GM21423 (cell line): ENCODE measurements at regions not wholly inside any gene's neighbourhood (a gene's known extent, or its start where the extent isn't known, plus 50 kb on each side); places are given as distances from the start of the nearest gene placed in this dataset.

Source experiments
- ATAC-seq: cut with Tn5 transposase; IDR thresholded peaks from one replicate; pipeline ENCODE4 v1.9.1; 2021; ENCODE audit warnings: mild to moderate bottlenecking, moderate library complexity; ENCODE audit not compliant: unreplicated experiment

DNA sequence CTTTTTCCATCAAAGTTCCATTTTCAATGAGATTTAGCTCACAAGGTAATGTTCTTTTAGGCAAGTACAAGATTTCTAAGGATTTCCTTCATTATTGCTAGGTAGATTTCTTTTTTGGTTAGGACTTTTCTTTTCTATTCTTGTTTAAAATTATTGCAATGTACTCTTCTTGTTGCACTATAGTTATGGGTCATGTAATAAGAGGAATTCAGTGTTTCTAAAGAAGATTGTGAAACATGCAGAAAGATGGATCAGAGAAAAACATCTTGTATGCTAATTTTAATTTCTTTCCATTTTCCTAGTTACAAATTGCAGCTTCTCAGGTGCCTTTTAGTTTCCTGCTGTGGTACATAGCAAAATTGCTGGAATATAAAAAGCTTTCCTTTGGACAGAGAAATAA, 56.1 kb downstream of the BTG1 start:
- no peak for ATAC-seq

DNA sequence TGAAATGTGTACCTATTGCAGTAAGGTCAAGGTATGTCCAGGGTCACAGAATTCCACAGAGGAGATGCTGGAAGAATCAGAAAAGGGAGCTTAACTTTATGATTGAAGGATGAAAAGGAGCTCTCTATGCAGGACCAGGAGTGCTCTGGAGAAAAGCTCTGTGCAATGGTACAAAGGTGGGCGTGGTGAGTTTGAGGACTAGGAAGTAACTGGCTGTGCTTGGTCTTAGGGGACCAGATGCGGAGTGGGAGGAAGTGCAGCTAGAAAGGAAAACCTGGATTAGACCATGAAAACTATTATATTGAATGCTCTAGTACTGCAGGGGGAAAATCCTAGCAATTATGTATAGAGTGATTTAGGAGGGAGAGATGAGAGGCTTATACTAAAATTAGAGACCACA, 56.8 kb downstream of the BTG1 start:
- no peak for ATAC-seq

DNA sequence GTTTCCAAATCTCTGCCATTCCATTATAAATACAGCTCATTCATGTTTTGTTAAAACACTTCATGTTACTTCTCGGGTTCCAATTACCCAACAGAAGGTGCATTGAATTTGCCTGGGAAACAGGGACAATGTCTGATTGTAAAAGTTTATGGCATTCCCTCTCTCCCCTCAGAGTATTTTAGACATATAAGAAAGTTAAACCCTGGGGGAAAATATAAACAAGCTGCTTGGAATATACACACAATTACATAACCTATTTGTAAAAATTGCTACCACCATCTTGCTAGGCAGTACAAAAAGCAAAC, 60.0 kb downstream of the BTG1 start:
- ATAC-seq: no peak

DNA sequence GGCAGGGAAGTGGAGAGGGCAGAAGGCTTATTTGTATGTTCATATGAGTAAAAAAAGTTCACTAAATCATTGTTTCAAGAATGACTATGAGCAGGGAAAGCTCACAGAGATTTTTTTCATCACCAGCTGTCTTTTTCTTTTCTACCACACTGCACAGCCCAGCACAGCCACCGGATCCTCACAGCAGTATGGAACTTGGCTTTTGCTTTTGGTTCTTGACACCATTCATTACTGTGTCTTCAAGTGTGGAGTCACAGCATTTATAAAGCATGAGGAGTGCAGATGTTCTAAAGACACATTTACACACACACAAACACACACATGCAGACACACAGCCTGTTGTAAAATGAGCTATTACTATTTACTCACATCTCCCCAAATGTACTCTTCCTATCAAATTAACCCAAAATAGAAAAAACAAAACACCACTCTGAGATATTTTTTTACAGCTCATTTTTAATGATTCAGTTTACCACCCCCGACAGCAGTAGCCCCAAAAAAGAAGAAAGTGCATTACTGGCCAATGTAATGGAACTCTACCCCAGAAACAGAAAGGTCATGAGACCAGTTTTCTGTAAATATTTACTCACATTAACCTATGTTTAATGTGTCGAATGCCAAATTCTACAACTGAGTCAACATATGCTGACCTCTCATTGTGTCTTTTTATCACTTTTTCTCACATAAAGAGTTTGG, 60.5 kb downstream of the BTG1 start:
- peak; percentile 44 for ATAC-seq

DNA sequence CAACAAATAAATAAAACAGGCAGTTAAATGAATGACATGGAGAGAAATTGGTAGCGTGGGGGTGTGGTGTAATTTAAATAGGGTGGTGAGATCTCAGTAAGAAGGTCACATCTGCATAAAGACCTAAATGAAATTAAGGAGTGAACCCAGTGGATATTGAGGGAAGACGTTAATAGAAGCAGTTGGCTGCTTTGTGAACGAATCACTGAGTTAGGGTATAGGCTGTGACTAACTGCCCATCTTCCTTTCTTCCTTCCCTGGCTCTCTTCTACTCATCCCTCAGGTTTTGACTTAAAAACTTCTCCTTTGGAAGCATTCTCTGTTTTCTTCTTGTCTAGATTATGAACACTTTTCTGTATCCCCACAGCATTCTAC, 64.7 kb downstream of the BTG1 start:
- ATAC-seq: no peak

DNA sequence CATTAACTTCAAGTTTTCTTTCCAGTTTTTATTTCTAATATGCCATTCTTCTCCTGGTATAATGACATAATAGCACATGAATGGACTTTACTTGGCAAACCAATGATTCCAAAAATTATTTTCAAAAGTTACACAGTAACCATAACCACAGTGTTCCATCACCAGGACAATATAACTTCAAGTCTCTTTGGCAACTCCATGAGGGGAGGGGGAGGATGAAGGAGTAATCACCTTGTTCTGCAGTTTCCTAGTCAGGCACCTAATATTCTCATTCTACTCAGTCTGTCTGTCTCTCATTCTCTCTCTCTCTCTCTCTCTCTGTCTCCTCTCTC, 66.6 kb downstream of the BTG1 start:
- ATAC-seq: no peak

DNA sequence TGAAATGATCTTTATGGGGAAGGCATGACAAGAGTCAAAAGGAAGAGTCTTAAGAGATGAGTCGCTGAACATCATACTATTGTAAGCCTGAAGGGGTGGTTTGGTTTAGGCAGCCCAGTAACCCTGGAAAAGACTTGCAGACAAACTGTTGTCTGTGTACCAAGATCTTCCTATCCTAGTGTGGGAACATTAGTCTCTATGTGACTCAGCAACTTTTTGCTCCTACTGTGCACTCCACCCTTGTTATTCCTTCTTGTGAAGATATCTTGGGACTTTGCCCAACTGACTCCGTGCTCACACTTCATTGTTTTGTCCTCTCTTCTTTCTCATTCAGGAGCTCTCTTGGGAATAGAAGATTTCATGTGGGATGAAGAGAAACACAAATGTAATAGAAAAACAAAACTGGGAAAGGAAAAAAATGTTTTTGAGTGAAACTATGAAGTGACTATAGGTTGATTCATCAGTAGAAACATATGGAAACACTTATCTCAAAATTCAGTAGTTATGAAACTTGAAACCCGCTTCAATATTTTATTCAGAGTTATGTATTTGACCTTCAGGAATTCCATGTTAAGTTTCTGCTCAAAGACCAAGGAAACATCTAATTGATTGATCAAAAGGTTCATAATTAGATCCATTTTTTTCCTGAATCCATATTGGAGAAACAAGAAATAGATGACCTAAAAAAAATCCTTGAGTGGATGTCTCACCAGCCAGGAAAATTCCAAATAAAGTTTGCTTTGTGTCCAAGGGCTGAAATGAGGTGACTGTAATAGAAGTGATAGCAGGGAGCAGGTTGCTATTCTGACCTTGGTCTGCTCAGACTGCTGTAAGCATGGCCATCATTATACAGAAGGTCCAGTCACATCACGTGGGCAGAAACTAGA, 67.2 kb downstream of the BTG1 start:
- ATAC-seq: no peak

DNA sequence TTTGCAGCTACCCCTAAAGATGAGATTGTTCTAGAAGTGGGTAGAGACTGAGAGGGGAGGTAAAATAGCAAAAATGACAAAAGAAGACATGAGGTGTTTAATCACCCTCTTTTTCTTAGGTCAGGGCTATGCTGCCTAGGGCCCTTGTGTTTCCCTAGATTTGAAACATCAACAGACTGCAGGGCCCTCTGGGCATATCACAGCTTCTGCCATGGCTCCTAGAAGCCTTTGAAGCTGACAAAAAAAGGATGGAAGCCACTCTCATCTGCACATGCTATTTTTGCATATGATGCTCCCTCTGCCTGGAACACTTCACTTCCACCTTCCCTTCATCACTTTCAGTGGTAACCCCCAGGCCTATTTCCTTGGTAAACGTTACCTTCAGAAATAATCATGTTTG, 68.1 kb downstream of the BTG1 start:
- no peak for ATAC-seq

DNA sequence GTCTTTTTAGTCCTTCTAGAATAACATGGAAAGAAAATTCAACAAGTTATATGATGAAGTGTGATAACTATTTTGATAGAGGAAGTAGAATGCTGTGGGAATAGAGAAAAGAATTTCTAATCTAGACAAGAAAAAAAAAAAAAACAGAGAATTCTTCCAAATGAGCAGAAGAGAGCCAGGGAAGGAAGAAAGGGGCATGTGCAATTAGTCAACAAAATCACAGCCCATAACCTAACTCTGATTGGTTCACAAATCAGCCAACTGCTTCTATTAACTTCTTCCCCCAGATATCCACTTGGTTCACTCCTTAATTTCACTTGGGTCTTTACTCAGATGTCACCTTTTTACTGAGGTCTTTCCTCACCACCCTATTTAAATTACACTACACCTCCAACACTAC, 69.5 kb downstream of the BTG1 start:
- ATAC-seq: no peak

DNA sequence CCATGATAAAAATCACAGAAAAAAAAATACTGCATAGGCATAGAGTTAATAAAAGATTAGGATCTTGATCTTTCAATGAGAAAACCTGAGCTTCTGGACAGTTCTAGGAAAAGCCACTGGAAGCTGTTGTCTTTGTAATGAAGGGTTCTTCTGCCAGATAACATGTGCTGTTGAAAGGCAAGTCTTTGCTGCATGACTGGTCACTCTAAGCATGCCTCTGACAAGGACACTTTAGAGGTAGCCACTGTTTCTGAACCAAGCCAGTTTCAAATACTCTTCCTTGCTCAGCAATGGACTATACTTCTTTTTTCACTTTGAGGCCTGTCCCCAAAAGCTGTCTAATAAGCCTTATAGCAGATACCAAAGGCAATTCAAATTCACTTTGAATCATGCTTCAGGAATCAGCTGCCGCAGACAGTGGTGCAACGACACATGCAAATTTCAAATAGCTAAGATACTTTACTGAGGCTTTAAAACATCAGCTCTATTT, 70.2 kb downstream of the BTG1 start:
- no peak for ATAC-seq

DNA sequence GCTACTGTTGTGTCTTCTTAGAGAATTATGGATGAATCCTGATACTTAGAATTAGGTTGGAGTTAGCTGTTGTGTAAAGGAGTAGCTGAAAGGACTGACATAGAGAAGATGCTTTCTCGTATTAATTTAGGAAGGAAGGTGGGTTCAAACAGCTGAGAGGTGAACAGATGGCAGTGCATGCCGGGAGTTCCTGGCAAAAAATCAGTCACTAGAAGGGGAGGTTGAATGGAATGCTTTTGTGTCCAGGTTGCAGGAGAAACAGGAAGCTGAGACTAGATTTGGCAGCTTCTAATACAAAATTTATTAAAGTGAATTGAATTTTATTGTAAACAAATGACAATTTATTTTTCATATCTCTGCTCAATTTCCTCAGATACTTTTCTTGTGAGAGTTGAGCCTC, 70.8 kb downstream of the BTG1 start:
- ATAC-seq: no peak

DNA sequence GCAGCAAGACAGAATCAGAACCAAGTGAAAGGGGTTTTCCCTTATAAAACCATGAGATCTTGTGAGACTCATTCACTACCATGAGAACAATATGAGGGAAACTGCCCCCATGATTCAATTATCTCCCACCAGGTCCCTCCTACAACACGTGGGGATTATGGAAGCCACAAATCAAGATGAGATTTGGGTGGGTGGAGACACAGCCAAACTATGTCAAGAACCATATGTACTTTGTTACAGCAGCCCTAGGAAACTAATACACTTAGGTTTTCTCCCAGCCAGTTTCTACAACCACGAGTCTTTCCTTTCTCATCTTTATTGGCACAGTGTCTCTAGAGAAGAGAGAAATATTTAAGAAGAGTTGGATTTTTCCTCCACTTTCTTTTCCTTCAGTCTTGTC, 72.6 kb downstream of the BTG1 start:
- no peak for ATAC-seq

DNA sequence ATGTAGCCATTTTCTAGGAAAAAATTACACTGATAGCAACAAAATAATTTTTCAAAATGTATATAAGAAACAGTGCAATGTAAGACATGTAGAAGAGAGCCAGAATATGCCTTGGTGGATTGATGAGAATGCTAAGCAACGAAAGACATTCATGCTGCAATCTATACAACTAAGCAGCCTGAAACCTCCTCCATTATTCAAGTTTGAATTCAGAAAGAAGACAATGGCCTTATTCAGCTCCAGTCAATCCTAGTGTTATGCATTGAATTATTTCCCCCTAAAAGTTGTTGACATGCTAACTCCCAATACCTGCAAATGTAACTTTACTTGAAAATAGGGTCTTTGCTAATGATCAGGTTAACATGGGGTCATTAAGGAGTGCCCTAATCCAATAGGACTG, 73.5 kb downstream of the BTG1 start:
- no peak for ATAC-seq

DNA sequence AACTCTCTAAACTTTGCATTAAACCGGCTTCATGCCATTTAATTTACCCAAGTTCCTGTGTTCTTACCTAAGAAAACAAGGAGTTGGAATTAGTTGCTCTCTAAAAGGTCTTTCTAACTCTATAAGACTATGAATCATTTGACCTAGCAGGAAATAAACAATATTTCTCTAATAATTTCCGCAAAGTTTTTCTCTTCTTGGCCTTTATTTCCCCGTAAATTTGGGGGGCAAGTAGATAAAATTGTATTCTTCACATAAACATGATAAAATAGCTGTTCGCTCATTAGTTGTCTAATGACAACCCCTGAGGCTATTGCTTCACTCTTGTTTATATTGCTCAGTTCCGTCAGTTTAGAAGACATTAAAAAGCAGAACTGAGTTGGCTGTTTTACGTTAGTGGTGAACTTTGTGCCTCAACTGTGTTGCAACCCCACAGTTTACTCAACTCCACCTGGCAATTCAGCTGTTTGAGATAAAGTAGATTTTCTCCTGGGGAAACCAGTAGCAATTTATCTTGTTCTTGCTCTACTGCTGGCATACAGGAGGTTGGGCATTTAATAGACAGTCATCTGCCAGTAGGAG, 74.7 kb downstream of the BTG1 start:
- ATAC-seq: no peak

DNA sequence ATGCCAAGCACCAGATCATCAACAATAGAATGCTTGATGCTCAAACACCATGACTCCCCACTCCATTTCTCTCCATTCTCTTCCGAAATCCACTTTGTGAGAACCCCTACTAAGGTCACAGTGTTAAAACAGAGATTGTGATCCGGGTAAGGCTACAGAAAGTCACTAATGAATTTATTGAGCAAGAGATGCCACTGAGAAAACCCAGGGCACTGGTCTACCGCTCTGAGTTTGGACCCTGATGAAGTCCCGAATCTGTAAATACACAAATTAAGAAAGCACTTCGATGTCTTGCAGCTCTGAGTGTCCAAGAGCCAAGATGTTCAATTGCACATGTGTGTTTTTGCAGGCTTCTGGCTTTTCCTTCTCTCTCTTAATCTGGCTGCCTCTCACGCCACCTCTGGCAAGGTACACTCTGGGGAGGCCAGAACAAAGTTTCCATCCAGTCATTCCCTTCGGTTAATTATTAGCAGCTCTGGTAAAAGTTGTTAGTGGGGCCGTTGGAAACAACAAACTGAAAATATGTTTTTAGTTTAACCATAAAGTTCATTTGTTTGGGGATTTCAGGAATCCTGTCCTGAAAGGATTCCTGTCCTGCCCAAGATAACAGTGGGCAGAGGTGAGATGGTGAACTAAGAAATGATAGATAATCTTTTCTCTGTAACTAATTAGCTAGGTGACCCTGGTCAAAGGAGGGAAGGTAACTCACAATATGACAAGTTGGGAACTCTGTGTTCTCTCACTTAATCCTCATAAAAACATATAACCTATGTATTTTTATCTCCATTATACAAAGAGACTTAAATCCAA, 75.4 kb downstream of the BTG1 start:
- peak; percentile 49 for ATAC-seq

DNA sequence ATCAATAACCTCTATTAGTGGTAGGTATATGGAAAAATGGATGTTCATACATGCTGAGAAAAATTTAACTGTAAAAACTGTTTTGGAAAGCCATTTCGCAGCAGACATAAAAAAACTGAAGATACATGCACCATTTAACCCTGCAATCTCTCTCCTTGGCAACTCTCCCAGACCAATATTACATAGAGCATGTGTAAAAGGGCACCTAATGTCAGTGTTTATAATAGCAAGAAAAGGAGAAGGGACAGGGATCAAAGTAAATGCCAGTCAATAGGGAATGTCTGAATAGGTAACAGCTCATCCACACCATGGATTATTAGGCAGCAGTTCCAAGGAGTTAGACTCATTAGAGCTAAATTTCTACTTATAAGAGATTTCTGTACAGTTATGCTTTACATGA, 77.2 kb downstream of the BTG1 start:
- ATAC-seq: no peak

DNA sequence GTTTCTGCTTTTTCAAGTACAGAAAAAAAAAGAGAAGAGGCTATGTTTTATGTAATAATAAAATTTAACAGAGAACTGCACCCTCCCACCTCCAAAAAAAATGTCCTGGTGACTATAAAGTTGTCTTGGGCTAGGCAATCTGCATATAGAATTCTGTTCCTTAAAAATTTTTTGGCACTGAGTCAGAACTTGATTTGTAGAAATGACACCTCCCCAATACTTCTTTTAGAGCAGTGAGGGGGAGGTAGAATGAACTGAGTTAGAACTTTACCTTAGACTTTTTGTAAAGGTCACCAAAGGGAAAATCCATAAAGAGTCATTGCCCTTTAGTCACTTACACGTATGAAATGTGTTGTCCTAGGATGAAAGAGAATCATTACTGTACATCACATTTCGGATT, 80.0 kb downstream of the BTG1 start:
- ATAC-seq: no peak

DNA sequence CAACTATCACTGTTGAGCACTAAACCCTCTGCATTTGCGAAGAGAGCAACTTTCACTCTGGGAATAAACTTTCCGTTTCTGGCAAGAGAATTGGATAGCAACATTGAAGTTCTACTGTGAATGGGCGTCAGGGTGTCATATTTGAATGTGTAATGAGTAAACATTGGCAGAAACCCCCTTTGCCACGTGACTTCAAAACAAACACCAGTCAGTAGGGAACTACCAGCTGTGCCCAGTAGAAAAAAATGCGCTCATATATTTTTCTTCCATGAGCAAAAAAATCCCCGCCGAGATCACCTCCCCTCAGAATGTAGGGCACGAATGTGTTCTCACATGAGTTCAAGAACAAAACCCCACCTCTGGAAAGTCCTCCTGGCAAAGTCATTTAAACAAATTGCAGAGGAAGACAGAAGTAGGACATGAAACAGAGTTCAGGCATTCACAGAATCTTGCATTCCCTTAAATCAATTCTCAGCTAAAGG, 80.6 kb downstream of the BTG1 start:
- ATAC-seq: peak; percentile 67

DNA sequence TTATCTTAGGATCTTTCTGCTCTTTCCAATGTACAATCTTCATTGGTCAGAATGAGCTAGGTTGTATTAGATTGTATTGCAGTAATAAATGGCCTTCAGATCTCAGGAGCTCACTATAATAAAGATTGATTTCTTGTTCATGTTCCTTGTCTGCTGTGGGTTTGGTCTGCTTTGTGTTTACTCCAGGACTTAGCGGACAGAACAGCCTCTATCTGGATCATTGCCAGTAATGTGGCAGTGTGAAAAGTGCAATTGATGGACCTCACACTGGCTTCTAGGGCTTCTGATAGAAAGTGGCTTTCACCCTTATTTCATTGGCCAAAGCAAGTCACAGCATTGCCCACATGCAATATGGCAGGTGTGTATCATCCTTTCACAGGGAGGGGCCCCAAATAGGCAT, 81.2 kb downstream of the BTG1 start:
- ATAC-seq: no peak

DNA sequence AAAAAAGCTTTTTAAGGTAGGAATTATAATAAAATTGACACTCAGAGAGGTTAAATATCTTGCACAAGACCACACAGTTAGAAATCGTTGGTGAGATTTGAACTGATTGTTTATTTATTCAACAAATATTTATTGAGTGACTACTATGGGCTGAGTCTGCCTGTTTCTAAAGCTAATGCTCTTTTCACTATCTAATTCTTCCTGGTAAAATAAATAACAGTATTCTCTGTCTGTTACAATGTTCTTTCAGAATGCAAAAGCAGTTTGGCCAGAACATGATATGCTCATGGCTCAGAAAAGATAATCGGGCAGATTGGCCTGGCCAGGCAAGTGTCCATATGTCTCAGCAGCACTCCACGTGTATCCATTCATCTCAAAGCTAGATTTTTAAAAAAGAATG, 82.0 kb downstream of the BTG1 start:
- ATAC-seq: no peak
